ENCODE measurements at regions not wholly inside any gene's neighbourhood (a gene's known extent, or its start where the extent isn't known, plus 50 kb on each side); places are given as distances from the start of the nearest gene placed in this dataset.

DNA sequence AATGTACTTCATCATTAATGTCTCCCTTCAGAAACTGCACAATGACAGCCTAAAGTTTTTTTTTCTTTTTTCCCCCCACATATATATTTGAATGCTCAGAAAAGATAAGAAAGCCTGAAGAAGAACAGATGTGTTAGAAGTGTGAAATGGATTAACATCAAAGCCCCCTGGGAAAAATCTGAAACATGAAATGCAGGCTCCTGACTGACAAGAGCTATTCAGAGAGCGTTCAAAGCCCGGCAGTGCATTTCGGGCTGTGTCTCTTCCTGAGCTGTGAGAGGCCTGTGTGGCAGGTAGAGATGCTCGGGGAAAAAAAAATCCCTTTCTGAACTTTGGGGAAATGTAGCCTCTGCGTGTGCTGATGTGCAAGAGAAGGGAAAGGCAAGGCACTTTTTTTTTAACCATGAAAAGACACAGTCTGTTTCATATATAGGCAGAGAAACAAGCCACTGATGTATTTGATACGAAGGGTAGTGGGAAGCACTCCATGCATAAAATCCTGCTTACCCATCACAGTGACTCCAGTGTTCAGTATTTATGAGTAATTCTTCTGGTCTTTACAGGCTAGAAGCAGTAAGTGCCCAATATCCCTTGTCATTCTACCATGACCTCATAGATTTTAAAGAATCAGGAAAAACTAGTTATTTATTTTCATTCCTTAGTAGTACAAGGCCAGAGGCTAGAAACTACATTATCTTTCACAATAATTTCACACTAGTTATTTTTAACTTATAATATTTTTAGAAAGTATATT lies 1574.2 kb upstream of the PIK3C3 start:
- no peak for DNase-seq (ENCODE audit: low read depth, low spot score)

DNA sequence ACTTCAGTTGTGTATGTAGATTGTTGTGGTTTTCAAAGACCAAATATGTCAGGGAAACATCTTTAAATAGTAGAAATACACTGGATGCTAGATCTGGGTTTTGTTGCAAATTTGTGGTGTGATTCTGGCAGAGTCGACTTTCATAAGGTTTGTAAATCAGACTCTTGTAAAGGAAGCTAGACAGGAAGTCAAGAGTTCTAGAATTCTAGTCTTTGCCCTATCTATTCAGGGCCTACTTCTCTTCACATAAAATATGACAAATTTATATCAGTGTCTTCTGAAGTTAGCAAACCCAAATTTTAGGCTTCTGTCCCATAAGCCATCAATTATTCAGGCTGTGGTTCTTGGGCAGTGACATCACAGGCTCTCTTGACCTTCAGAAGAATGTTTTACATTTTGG lies 1579.2 kb upstream of the PIK3C3 start:
- no peak for DNase-seq (ENCODE audit: low read depth, low spot score)

DNA sequence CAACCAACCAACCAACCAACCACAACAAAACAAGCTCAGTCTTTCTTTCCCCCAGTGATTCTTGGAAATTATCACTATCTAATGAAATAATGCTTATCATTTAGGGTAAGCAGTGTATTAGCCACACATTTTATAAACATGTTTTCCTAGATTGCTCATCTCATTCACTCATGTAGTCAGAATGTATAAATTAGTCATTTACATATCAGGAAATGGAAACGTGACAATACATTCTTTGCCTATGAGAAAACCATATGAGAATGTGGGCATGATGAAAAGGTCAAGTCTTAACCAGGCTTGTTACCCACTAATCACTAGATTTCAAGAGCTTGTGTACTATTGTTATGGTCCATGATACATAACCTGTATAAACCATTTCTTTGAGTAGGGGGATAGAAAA lies 1583.4 kb upstream of the PIK3C3 start:
- DNase-seq (ENCODE audit: low read depth, low spot score) = no peak

DNA sequence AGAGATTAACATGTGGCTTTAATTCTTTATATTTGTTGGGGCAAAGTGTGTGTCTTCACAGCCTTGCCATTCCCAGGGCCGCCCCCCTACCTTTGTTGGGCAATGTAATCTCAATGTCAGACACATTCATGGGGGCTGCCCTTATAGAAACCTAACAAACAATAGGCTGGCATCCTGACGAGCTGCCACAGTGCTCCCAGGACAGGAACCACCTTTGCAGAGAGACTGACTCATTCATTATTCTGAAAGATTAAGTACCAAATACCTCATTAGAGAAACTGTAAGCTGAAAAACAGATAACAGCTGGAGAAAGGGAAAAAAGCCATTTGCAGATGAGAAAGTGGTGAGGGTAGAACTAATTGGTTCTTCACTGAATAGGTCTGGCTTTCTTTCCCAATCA lies 1587.5 kb upstream of the PIK3C3 start:
- DNase-seq (ENCODE audit: low read depth, low spot score) = no peak

DNA sequence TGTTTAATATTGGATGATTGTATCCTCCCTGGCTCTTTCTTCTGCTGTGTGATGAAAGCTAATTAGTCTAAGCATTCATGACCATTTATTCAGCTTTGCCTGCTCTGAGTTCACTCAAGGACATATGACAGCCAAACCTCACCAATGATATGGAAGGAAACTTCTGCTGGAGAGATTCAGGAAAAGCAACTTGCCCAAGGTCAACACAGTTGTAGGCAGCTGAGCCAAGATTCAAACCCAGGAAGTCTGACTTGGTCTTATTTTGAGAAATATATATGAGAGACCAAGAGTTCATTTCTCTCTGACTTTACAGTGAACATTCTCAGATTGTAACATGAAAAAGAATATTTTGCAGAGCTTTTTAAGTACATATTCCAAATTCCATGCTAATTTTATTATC lies 1588.5 kb upstream of the PIK3C3 start:
- DNase-seq (ENCODE audit: low read depth, low spot score) = no peak

DNA sequence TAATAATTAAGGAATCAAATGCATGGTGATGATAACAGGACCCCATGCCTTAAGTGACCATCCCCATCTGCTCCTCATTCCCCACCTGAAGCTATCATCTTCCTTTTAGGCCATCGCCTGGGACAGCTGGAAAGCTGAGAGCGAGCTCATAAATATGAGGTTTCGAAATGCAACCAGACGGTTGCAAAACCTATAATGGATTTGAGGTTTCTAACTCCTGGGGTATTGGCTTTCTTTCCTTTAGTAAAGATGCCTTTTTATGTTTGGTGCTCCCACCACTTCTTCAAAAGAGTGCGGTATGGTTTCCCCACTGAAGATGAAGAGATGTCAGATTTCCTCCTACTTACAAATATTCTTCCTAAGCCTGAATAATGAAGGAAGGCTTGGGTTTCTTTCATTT lies 1589.5 kb upstream of the PIK3C3 start:
- no peak for DNase-seq (ENCODE audit: low read depth, low spot score)

DNA sequence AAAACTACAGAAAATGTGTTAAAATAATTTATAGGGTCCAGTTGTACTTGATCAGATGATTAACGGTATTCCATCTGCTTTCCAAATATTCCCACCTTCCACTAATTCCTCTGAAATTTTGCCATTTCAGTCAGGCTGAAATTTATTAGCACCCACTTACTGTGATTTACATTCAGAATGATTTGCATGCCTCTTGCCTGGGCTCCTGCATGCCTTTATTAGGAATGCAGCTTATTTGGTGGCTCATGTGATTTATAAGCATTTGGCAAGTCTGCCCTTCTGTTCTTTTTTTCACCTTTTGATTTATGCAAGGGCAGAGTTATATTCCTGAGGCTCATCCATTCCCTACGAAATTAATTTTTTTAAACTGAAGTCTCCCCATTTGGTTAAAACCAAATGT lies 1594.5 kb upstream of the PIK3C3 start:
- no peak for DNase-seq (ENCODE audit: low read depth, low spot score)

DNA sequence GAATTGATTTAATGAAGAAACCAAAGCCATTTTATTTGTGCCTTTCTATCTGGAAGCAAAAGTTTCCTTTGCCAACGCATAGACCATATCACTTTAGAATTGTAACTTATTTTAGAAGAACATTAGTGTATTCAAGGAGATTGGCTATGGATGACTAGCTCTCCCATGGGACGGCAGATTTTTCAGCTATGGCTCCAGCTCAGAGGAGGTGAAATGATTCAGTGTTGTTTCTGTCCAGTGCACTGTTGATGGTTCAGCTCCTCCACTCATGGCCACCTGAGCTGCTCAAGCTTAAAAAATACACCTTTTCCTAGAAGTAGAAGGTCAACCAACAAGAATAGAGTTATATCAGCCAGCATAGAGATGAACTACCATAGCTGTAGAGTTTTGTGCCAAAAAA lies 1597.5 kb upstream of the PIK3C3 start:
- no peak for DNase-seq (ENCODE audit: low read depth, low spot score)

DNA sequence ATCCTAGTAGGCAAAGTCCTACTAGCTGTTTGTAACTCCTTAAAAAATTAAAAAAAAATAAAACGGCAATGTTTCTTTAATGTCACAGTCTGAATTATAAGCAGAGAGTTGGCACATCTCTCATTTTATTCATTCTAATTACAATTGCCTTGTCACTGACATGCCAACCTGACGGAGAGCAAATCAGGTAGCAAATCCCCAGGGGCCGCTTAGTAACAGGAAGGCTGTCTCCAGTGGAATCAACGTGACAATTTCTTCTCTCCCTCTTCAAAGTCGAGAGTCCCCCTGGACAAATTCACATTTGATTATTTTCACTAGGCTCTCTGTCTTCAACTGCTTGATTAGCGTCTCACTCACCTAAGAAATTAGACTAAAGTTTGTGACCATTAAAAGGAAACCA lies 1598.9 kb upstream of the PIK3C3 start:
- DNase-seq (ENCODE audit: low read depth, low spot score) = no peak

DNA sequence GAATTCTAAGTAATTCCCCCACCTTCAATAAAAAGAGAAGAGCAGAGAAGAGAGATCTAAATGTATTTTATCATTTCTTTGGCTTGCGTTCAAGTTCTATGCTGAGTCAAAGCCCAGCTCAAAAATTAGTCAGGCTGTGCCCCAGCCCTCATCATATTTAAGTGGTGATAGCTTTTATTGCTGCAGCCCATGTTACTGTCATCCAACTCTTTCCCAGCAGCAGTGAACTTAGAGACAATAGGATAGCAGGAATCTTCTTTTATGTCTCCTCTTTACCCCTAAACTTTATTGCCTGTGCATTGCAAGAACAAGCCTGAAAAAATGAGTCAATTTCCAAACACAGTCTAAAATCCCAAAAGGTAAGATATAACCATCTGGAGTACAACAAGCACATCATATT lies 1599.3 kb upstream of the PIK3C3 start:
- DNase-seq (ENCODE audit: low read depth, low spot score) = no peak

DNA sequence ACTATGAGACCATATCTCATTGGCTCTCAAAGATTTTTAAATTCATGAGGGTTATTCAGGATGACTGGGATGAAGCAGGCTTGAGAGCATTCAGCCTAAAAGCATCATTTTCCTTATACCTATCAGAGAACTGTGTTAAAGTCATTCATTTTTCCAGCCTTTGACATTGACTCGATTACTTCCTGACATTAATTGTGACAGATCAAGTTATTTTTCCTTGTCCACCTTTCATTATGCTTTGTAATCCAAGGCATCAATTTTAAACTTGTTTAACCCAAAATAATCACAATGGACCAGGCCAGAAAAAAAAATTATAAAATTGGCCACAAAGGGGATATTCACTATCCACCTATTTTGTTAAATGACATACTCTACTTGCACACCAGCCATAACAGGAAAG lies 1606.8 kb upstream of the PIK3C3 start:
- DNase-seq (ENCODE audit: low read depth, low spot score) = no peak

DNA sequence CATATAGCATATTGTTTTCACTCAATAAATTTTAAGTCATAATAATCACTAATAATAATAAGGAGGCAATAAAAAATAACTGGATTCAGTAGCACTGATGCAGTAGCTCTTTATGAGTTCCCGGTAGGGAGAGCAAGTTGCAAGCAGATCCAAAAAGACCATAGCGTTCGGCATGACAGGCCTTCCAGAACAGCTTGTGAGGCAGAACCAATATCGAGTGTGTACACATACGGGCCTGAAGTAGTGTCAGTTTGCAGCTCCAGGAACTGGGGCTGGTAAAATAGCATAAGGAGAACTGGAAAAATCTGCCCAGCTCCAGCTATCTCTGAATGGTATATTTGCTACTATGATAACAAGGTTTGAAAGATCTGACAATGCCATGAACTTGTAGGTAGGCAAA lies 1607.8 kb upstream of the PIK3C3 start:
- no peak for DNase-seq (ENCODE audit: low read depth, low spot score)

DNA sequence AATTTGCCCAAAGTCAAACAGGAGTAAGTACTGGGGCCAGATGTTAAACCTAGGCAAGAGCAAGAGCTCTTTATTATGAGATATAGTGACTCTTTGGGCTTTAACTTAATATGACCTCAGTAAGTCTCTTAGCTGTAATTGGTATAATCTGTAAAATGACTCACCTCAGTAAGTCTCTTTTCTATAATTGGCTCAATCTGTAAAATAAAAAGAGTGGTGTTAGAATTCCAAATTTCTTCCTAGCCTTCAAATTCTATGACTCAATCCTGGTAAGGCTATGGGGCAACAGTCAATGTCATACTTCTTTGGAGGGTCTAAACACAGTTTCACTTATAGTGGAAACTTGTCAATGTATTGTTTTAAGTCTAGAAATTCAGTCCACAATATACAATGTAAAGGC lies 1608.9 kb upstream of the PIK3C3 start:
- DNase-seq (ENCODE audit: low read depth, low spot score) = no peak

DNA sequence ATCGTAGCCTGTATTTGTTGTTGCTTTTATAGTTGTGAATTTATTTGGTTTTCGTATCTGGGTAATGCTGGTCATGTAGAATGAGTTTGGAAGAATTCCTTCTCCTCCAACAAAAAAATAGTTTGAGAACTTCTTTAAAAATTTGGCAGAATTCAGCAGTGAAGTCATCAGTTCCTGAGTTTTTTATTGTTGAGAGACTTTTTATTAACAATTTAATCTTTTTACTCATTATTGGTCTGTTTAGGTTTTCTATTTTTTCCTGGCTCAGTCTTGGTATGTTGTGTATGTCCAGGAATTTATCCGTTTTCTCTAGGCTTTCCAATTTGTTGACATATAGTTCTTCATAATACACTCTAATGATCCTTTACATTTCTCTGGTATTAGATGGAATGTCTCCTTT lies 1613.3 kb upstream of the PIK3C3 start:
- no peak for DNase-seq (ENCODE audit: low read depth, low spot score)

DNA sequence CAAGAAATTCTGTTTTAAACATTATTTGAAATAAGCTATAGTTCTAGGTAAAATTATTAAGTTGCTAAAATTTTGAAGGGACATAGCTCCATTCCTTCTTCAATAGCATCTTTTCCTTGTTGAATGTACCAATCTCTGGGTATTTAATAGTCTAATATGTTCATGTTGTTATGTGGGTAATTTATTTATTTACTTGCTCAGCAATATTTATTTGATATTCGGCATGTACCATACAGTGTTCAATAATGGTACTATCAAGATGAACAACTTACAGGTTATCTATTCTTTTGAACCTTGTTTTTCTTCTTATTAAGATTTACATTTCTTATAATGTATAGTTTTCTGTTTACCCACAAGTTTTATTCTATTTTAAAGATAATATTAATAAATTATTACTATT lies 1616.8 kb upstream of the PIK3C3 start:
- no peak for DNase-seq (ENCODE audit: low read depth, low spot score)

DNA sequence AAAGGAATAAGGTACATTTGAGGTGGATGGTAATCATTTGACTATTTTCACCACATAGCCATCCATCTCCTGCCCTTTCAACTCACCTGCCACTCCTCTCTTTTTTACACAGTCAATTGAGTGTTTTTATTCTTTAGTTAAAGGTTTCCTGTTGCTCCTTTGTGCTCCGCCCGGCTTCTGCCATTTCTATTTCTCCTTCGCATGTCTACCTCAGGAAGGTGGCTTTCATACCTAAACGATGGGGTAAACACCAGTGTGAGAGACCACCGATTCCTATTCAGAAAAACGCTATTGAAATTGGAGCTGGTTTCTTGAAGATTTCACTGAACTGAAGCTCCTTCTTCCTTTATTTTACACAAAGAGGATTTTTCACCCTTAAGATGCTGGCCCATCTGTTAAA lies 1628.0 kb upstream of the PIK3C3 start:
- no peak for DNase-seq (ENCODE audit: low read depth, low spot score)

DNA sequence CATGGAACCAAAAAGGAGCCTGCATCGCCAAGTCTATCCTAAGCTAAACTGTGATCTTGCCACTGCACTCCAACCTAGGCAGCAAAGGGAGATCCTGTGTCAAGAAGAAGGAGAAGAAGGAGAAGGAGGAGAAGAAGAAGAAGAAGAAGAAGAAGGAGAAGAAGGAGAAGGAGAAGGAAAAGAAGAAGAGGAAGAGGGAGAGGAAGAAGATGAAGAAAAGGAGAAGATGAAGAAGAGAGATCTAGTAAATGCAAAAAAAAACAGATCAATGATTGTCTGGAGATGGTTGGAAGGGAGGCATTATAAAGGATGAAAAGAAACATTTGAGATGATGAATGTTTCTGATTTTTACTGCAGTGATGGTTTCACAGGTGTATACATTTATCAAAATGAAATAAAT lies 1629.0 kb upstream of the PIK3C3 start:
- no peak for DNase-seq (ENCODE audit: low read depth, low spot score)

DNA sequence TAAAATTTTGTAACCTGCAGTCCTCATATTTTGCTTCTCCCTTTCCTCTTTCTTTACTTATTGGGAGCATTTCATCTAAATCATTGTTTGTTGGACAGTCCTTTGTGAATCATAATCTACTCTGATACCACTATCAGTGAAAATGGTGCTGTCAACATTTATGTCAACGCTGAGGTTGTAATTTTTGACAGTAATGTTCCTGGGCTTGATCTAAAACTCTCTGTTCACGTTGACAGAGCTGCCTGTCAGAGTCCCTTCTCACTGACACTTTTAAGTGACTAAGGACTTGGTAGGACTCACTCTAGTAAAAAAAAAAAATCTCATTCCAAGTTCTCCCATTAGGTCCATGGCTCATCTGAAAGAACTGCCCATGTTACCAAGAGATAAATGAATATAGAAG lies 1640.8 kb upstream of the PIK3C3 start:
- no peak for DNase-seq (ENCODE audit: low read depth, low spot score)

DNA sequence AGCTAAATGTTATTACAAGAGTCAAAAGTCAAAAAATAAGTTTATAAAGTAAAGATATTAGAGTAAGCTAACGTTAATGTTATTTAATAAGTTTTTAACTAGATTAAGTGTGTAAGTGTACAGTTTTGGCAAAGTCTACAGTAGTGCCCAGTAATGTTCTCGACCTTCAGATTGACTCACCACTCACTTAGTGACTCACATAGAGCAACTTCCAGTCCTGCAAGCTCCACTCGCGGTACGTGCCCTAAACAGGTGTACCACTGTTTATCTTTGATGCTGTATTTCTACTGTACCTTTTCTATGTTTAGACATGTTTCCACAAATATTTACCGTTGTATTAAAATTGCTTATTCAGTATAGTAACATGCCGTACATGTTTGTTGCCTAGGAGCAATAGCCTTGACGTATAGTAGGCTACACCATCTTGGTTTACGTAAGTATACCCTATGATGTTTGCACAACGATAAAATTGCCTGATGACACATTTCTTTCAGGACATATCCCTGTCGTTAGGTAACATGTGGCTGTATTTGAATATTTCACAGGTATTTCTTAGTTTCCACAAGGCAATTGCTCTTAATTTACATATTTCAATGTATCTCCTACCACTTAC lies 1641.9 kb upstream of the PIK3C3 start:
- DNase-seq (ENCODE audit: low read depth, low spot score) = no peak

DNA sequence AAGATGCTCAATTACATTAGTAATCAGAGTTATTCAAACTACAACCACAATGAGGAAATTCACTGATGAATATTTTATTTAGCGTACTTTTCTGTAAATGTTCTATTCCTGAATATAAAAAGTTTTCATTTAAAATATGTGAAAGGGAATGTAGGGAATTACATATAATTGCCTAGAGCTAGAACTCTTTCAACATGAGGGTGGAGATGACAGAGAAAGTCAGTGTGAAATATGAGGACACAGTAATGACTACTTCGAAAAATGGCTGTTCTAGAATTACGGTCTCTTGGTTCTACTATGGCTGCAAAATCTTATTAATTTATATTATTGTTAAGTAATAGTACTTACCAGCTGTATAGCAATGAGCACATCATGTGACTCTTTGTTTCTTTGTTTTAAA lies 1647.4 kb upstream of the PIK3C3 start:
- DNase-seq (ENCODE audit: low read depth, low spot score) = no peak

DNA sequence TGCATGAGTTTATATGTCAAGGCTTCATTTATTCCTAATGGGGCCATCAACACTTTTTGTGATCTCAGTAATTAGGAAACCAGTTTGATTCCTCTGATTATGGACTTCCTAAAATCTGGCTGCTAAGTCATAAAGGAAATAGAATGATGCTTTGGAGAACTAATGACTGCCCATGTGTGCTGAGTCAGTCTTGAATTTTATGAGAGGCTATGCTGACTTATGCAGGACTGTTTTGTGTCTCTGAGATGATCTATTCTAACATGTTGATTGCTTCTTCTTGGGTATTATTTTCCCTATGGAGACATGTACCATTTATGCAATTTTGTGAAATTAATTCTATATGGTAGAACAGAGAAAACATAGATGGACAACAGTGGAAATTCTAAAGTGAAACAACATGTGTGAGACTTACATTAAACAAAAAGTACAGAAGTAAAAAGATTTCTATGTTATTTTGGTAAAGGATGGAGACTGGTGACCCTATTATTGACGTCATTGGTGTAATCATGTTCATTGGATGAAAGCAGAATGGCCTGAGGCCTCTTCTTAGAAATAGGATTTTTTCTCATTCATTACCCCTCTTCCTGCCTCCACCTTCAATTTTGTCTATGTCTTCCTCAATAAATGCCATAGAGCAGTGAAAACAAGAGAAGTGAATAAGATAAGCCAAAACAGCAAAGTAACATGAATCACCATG lies 1658.2 kb upstream of the PIK3C3 start:
- DNase-seq (ENCODE audit: low read depth, low spot score) = no peak

DNA sequence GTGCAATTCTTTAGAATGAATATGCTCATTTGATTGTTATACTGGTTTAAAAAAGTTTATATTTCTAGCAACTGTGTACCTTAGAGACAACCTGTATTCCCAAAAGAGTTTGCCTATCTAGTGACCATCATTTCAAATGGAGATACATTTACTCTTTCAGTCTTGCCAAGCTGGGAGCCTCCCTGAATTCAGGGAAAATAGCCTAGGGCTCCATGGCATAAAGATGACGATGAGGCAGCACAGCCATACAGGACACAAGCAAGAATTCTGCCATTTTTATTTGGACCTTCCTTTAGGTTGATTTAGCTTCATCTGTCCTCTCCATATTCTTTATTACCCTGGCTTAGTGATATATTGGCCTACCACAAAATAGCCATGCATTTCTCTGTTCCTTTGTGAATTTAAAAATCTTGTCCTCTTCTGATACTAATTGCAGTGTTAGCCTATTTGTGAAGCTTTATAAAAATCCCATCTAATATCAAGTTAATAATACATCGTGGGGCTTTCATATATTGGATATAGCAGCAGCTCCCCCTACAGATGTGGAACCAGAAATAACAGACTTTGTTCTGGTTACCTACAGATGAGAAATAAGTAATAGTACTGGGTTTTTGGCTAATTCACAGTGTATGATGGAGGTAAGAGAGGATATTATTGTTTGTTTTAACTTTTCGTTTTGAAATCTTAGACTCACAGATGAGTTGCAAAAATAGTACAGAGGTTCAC lies 1661.9 kb upstream of the PIK3C3 start:
- DNase-seq (ENCODE audit: low read depth, low spot score) = no peak

DNA sequence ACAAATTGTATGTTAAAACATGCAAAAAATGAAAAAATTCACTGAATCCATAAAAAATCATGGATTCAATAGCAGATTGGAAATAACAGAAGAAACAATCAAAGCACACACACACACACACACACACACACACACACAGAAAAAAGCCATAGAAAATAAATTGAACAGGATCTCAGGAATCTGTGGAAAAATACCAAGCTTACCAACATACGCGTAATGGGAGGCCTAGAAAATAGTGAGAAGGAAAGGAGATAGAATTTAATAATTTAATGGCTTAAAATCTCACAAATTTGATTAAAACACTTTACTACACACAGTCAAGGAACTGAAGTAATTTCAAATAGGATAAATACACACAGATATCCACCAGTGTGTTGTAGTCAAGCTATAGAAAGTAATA lies 1671.5 kb upstream of the PIK3C3 start:
- DNase-seq (ENCODE audit: low read depth, low spot score) = no peak

Data from smooth muscle cell of the brain vasculature (primary cell).